ENCODE measurements at regions not wholly inside any gene's neighbourhood (a gene's known extent, or its start where the extent isn't known, plus 50 kb on each side); places are given as distances from the start of the nearest gene placed in this dataset.

GRCh38 chr2:71933467-71934319 is 214.0 kb downstream of the CYP26B1 start:
- Histone ChIP-seq H3K4me3 (ENCODE audit: low read length in 2 of 2) (no peak overlapping the region), H4K8ac (ENCODE audit: low read depth, low read length) (peak overlapping the region; percentile 95), H2BK5ac (ENCODE audit: low read length) (peak overlapping the region; percentile 68), H2BK15ac (ENCODE audit: low read length) (peak overlapping the region; percentile 20), H2BK120ac (ENCODE audit: low read depth, low read length) (peak overlapping the region; percentile 73), H3K4ac (ENCODE audit: low read length) (no peak overlapping the region), H2BK12ac (ENCODE audit: low read length) (no peak overlapping the region), H3K4me2 (ENCODE audit: insufficient read depth, low read length, poor library complexity, severe bottlenecking) (no peak overlapping the region), H3K9ac (ENCODE audit: low read depth, low read length, poor library complexity) (peak overlapping the region; percentile 61), H2AK5ac (ENCODE audit: low read depth, low read length) (peak overlapping the region; percentile 71), H3K18ac (ENCODE audit: low read length) (peak overlapping the region; percentile 35), H3K23ac (ENCODE audit: low read depth, low read length, poor library complexity) (peak overlapping the region; percentile 34), H3K14ac (ENCODE audit: low read length) (no peak overlapping the region), H4K91ac (ENCODE audit: low read depth, low read length, poor library complexity) (no peak overlapping the region), H2AFZ (ENCODE audit: low read length) (no peak overlapping the region), H3K27ac (replicated peaks; ENCODE audit: low read length) (no peak overlapping the region), H3K79me1 (ENCODE audit: low read depth, low read length) (no peaks in the 10 kb centered on the region), H3K4me1 (ENCODE audit: control insufficient read depth in 2 of 2, insufficient read depth in 1 of 2, low read depth in 1 of 2, low read length in 2 of 2) (no peaks in the 10 kb centered on the region), H3K9me3 (replicated peaks in 1 of 2; ENCODE audit: control insufficient read depth in 2 of 2, insufficient read depth in 1 of 2, low read depth in 1 of 2, low read length in 2 of 2) (no peaks in the 10 kb centered on the region), H3K36me3 (replicated peaks in 1 of 2; ENCODE audit: control insufficient read depth in 2 of 2, insufficient read depth in 2 of 2, low read length in 2 of 2) (no peaks in the 10 kb centered on the region), H3K27me3 (ENCODE audit: control insufficient read depth in 3 of 3, insufficient read depth in 3 of 3, low read depth in 1 of 3, low read length in 3 of 3) (no peaks in the 10 kb centered on the region)
- WGBS, 2 donors (ENCODE audit: extremely low coverage in 2 of 2, insufficient read length in 2 of 2, insufficient replicate concordance in 1 of 2) = no CpG with 5 or more reads among the region's 8 CpGs
- DNase-seq (ENCODE audit: low spot score) = no peak

- no peak overlapping the region for H2AFZ ChIP-seq (ENCODE audit: low read length)
- H4K91ac ChIP-seq (ENCODE audit: low read depth, low read length, poor library complexity) = peak overlapping the region; percentile 30
- no peaks in the 10 kb centered on the region for H3K27me3 ChIP-seq (ENCODE audit: control insufficient read depth in 3 of 3, insufficient read depth in 3 of 3, low read depth in 1 of 3, low read length in 3 of 3)
- peak overlapping the region; percentile 34 for H3K23ac ChIP-seq (ENCODE audit: low read depth, low read length, poor library complexity)
- H4K8ac ChIP-seq (ENCODE audit: low read depth, low read length) = no peak overlapping the region
- no peak overlapping the region for H3K4me2 ChIP-seq (ENCODE audit: insufficient read depth, low read length, poor library complexity, severe bottlenecking)
- H2BK120ac ChIP-seq (ENCODE audit: low read depth, low read length) = no peak overlapping the region
- H3K4ac ChIP-seq (ENCODE audit: low read length) = no peak overlapping the region
- no peaks in the 10 kb centered on the region for H3K4me1 ChIP-seq (ENCODE audit: control insufficient read depth in 2 of 2, insufficient read depth in 1 of 2, low read depth in 1 of 2, low read length in 2 of 2)
- peak overlapping the region; percentile 35 for H3K18ac ChIP-seq (ENCODE audit: low read length)
- peak overlapping the region; percentile 37 for H2AK5ac ChIP-seq (ENCODE audit: low read depth, low read length)
- no peak overlapping the region for H3K4me3 ChIP-seq (ENCODE audit: low read length in 2 of 2)
- no peak overlapping the region for H2BK12ac ChIP-seq (ENCODE audit: low read length)
- H2BK5ac ChIP-seq (ENCODE audit: low read length) = peak overlapping the region; percentile 68
- H2BK15ac ChIP-seq (ENCODE audit: low read length) = peak overlapping the region; percentile 21
- no peaks in the 10 kb centered on the region for H3K9me3 ChIP-seq (replicated peaks in 1 of 2; ENCODE audit: control insufficient read depth in 2 of 2, insufficient read depth in 1 of 2, low read depth in 1 of 2, low read length in 2 of 2)
- H3K79me1 ChIP-seq (ENCODE audit: low read depth, low read length) = no peaks in the 10 kb centered on the region
- peak overlapping the region; percentile 27 for H3K14ac ChIP-seq (ENCODE audit: low read length)
- no peak overlapping the region for H3K9ac ChIP-seq (ENCODE audit: low read depth, low read length, poor library complexity)
- no peak overlapping the region for H3K27ac ChIP-seq (replicated peaks; ENCODE audit: low read length)
- no peak for DNase-seq (ENCODE audit: low spot score)
- H3K36me3 ChIP-seq (replicated peaks in 1 of 2; ENCODE audit: control insufficient read depth in 2 of 2, insufficient read depth in 2 of 2, low read length in 2 of 2) = no peaks in the 10 kb centered on the region
- WGBS, 2 donors (ENCODE audit: extremely low coverage in 2 of 2, insufficient read length in 2 of 2, insufficient replicate concordance in 1 of 2) = no CpG with 5 or more reads among the region's 13 CpGs
Measured at GRCh38 chr2:71932780-71933466, 214.7 kb downstream of the CYP26B1 start.

- no peak overlapping the region for H3K14ac ChIP-seq (ENCODE audit: low read length)
- no peak overlapping the region for H3K4me3 ChIP-seq (ENCODE audit: low read length in 2 of 2)
- H3K4me2 ChIP-seq (ENCODE audit: insufficient read depth, low read length, poor library complexity, severe bottlenecking) = no peak overlapping the region
- no peak overlapping the region for H3K23ac ChIP-seq (ENCODE audit: low read depth, low read length, poor library complexity)
- no peaks in the 10 kb centered on the region for H3K79me1 ChIP-seq (ENCODE audit: low read depth, low read length)
- no CpG with 5 or more reads among the region's 13 CpGs for WGBS, 2 donors (ENCODE audit: extremely low coverage in 2 of 2, insufficient read length in 2 of 2, insufficient replicate concordance in 1 of 2)
- peak overlapping the region; percentile 30 for H4K91ac ChIP-seq (ENCODE audit: low read depth, low read length, poor library complexity)
- no peaks in the 10 kb centered on the region for H3K9me3 ChIP-seq (replicated peaks in 1 of 2; ENCODE audit: control insufficient read depth in 2 of 2, insufficient read depth in 1 of 2, low read depth in 1 of 2, low read length in 2 of 2)
- H3K4me1 ChIP-seq (ENCODE audit: control insufficient read depth in 2 of 2, insufficient read depth in 1 of 2, low read depth in 1 of 2, low read length in 2 of 2) = no peaks in the 10 kb centered on the region
- no peak overlapping the region for H2AFZ ChIP-seq (ENCODE audit: low read length)
- no peak overlapping the region for H3K18ac ChIP-seq (ENCODE audit: low read length)
- H3K27ac ChIP-seq (replicated peaks; ENCODE audit: low read length) = no peak overlapping the region
- H3K27me3 ChIP-seq (ENCODE audit: control insufficient read depth in 3 of 3, insufficient read depth in 3 of 3, low read depth in 1 of 3, low read length in 3 of 3) = no peaks in the 10 kb centered on the region
- H3K36me3 ChIP-seq (replicated peaks in 1 of 2; ENCODE audit: control insufficient read depth in 2 of 2, insufficient read depth in 2 of 2, low read length in 2 of 2) = no peaks in the 10 kb centered on the region
- peak overlapping the region; percentile 37 for H2AK5ac ChIP-seq (ENCODE audit: low read depth, low read length)
- H4K8ac ChIP-seq (ENCODE audit: low read depth, low read length) = peak overlapping the region; percentile 7
- peak overlapping the region; percentile 21 for H2BK15ac ChIP-seq (ENCODE audit: low read length)
- DNase-seq (ENCODE audit: low spot score) = no peak
- no peak overlapping the region for H2BK5ac ChIP-seq (ENCODE audit: low read length)
- no peak overlapping the region for H2BK12ac ChIP-seq (ENCODE audit: low read length)
- no peak overlapping the region for H3K4ac ChIP-seq (ENCODE audit: low read length)
- H2BK120ac ChIP-seq (ENCODE audit: low read depth, low read length) = no peak overlapping the region
- H3K9ac ChIP-seq (ENCODE audit: low read depth, low read length, poor library complexity) = no peak overlapping the region
Measured at GRCh38 chr2:71932037-71932779, 215.5 kb downstream of the CYP26B1 start.

Data from neuronal stem cell (in vitro differentiated cells).